H54 (cell line): ENCODE measurements at regions not wholly inside any gene's neighbourhood (a gene's known extent, or its start where the extent isn't known, plus 50 kb on each side); places are given as distances from the start of the nearest gene placed in this dataset.

Source experiments
- DNase-seq: peaks from one replicate; pipeline ENCODE4 v3.0.0; 2011; ENCODE audit warnings: low spot score, mixed read lengths; ENCODE audit not compliant: insufficient read length
- FAIRE-seq: peaks from 3 replicates; lab custom pipeline; 2011; peaks lifted over from hg19 to GRCh38; lab: Jason Lieb, UNC
- POLR2A ChIP-seq: IDR thresholded peaks from 2 replicates; pipeline ENCODE4 v1.6.1; 2011; ENCODE audit warnings: low read depth, mild to moderate bottlenecking, low read length

DNA sequence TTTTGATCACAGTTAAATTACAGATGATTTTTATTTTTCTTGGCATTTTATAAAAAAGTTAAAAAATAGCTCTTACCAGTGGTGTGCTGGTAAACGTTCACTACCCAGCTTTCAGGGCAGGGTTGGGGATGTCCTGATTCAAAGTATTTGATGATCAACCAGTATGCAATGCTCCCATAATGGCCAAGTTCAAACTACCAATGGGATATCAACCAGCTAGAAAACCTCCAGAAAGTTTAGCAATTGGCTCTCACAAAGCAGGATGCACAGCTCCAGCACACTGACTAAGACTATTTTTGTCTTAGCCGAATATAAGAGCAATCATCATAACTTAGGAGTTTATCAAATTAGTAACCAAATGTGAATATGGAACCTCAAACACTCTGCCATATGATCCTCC, 108.0 kb upstream of the PDE5A start:
- DNase-seq (no peak), FAIRE-seq (no peak)
- no peak for TF ChIP-seq POLR2A

DNA sequence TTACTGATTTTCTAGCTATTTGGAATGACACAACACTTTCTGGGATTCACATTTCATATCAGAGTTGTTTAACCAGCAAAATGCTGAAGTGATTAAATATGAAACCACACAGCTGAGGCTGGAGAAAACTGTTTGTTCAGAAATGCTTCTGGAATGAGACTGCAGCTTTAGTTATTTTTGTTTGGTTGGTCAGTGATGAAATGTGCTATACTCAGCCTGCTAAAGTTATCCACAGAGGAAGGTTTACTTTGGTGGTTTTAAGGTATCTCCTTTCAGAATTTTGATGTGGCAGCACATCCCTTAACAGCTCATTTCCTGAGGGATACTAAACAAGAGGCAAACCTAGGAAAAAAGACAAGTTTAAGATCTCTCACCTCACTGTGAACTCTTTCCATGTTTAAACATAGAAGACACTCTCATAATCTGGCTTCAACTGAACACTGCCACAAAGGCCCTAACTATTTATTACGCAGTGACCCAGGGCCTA, 106.6 kb upstream of the PDE5A start:
- no peak for TF ChIP-seq POLR2A
- peak; percentile 93 for FAIRE-seq
- DNase-seq: peak; percentile 4

DNA sequence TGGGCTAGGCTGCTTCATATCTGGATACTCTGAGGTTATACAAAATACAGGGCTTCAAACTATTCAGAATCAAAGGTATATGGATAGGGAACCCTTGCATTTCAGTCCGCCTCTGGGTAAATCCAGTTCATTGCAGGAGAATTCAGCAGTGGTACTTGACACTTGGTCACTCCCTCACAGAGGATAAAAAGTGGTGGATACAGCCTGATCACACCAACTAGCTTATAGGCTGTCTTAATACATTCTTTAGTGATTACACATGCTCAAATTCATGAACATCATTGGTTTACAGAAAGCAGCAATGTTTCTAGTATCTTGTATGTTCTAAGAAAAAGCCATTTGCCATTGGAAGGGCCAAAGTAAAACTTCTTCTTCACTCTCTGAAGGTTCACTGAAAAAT, 104.8 kb upstream of the PDE5A start:
- TF ChIP-seq POLR2A: no peak
- FAIRE-seq (no peak), DNase-seq (no peak)

DNA sequence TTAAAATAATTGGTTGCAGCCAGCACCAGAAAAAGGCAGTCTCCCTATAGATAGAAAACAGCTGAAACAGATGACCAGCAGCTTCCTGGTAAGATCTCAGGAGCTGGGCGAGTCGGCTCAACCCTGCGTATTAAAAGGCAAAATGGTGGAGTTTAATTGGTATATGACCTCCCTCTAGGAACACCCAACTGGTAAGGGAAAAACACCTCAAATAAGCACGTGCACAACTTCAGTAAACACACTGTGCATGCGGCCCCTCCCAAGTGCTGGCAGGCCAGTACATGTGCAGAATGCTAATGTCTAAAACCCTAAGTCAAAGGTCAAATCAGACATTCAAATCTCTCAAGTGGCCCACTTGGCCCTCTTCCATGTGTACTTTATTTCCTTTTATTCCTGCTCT, 103.2 kb upstream of the PDE5A start:
- no peak for TF ChIP-seq POLR2A
- no peak for FAIRE-seq
- DNase-seq: no peak

DNA sequence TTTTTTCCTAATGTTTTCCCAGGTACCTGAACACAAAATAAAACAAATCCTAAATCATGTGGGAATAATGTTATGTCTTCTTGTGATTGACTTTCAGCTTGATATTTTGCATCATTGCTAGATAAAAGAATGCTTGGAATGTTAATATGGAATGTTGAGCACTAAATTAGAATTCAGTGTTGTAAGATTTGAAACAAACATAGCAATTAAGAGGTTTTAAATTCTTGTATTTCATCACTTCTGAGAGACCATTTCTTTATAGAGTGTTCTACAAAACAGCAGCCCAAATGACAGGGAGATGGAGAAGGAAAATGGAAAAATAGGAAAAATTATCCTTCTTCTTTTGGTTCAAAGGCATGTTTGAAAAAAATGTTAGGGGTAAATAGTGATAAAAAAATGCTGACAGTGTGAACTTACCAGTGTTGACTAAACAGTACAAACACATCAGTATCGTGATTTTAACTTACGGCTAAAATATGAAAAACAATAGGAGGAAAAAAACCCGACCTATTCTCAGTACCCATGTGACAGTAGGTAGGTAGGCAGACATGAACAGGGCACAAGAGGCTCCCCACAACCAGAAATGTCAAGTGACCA, 102.6 kb upstream of the PDE5A start:
- no peak for TF ChIP-seq POLR2A
- FAIRE-seq (no peak), DNase-seq (no peak)

DNA sequence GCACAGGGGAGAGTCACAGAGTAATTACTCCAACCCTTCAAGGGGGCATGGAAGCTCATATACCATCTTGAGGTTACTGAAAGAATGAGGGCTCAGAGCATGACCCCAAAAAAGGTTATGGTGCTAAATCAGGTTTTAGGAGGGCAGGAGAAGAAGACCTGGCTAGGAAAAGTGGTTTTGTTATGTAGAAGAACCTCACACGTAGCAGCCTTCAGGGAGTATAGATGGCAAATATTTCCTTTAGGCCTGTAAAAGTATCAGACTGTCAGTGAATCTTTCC, 102.0 kb upstream of the PDE5A start:
- no peak for TF ChIP-seq POLR2A
- no peak for FAIRE-seq
- no peak for DNase-seq

DNA sequence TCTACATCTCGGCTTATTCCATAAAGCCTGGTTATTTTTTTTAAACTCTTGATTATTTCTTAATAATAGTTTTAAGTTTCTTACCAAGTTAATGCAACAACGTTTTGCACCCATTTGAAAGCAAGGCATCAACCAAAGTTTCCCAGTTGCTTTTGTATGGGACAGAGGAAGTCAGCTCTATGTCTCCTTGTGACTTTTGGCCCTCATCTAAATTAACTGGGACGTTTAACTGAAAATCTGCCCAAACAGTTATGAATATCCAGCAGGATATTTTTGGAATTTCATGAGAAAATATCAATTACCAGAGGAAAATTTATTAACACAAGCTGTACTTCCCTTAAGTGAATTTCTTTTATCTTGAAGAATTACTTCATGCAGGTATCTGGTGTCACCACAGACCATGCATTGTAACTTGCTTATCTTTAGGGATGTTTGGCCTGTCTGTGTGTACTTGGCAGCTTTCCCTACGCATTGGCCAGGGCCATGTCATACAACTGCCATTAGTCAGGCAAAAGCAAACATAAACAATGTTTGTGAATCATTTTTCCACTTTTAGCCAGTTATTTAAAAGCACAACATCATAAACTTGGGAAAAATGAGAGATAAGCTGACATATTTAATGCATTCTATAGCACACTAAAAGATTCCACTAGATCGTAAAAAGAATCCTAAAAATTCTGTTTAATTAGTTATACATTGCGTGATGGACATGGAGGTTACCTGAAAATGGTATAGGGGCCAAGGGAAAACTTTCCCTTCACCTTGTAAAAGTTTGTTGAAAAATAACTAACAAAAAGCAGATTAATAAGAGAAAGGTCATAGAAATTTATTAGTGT, 101.4 kb upstream of the PDE5A start:
- peak; percentile 93 for FAIRE-seq
- TF ChIP-seq POLR2A: no peak
- no peak for DNase-seq

DNA sequence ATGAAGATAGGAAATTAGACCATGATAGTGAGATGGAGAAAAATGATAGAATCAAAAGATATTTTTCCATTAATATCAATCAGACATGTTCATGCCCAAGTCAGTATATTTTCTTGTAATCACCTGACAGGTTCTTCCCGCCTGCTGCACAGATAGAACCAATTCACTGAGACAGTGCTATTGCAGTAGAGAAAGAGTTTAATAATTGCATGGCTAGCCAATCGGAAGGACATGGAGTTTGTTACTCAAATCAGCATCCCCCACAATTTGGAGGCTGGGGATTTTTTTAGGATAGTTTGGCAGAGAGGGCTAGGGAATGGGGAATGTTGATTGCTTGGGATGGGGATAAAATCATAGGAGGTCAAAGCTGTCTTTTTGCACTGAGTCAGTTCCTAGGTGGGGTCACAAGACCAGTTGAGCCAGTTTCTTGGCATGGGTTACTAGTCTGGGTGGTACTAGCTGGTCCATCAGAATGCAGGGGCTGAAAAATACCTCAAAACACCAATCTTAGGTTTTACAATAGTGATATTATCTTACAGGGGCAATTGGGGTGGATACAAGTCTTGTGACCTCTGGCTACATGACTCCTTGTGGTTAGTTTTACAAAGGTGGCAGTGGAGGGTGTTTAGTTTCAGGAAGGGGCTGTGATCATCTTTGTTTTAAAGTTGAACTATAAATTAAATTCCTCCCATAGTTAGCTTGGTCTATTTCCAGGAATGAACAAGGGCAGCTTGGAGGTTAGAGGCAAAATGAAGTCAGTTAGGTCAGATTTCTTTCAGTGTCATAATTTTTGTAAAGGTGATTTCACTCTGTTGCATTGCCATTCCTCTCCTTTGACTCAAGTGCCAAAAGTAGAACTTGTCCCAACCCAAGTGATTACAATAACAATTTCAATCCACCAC, 100.3 kb upstream of the PDE5A start:
- no peak for DNase-seq
- TF ChIP-seq POLR2A: no peak
- FAIRE-seq: no peak

DNA sequence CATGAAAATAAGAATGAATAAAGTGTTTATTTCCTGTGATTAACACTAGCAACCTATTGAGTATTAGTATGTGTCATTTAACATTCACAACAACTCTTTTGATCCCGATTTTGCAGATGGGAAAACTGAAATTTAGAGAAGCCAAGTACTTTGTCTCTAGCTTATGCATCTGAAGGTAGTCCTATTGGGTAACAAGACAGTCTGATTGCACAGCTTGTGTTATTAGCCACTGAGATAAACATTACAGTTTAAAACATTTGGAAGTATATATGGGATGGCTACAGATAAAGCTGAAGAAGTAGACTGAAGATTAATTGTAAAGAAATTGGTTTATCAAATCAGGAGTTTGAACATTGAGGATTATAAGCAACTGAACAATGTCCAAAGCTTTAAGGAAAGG, 99.6 kb upstream of the PDE5A start:
- FAIRE-seq (no peak), DNase-seq (no peak)
- no peak for TF ChIP-seq POLR2A

DNA sequence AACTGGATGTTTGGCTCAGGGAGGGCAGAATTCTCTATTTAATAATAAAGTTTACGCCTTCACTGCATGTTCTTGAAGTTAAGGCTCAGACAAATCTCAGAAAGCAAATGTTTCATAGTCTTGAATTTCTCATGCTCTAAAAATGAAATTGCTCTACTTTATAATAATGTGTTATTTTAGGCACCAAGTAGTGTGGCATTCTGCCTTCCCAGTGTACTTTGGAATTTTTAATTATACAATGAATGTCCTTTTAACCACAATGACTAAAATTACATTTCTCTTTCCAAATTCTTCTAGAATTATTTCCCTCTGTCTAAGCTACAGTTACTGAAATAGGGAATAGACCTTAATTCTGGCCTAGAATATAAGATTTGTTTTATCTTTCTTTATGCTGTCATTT, 97.9 kb upstream of the PDE5A start:
- FAIRE-seq (no peak), DNase-seq (no peak)
- TF ChIP-seq POLR2A: no peak

DNA sequence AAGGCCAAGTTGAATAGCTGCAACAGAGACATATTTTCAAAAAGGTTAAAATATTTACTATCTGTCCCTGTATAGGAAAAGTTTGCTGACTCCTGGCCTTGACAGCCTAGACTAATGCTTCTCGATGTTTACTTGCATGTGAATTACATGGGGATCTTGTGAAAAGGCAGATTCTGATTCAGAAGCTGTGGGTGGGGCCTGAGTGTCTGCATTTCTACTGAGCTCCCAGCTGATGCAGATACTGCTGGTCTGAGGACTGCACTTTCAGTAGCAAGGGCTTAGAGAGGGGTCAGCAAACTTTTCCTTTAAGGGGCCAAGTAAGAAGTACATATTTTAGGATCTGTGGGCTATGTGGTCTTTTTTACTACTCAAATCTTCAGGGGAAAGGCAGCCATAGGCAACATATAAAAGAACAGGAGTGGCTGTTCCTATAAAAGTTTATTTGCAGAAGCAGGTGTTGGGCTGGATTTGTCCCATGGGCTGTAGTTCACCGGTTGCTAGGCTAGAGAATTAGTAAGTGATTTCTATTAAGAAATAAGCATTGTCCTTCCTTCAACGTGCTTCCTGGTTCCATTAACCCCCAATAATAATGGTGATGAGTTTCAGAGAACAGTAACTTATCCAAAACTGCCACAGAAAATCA, 97.2 kb upstream of the PDE5A start:
- FAIRE-seq (no peak), DNase-seq (no peak)
- no peak for TF ChIP-seq POLR2A

DNA sequence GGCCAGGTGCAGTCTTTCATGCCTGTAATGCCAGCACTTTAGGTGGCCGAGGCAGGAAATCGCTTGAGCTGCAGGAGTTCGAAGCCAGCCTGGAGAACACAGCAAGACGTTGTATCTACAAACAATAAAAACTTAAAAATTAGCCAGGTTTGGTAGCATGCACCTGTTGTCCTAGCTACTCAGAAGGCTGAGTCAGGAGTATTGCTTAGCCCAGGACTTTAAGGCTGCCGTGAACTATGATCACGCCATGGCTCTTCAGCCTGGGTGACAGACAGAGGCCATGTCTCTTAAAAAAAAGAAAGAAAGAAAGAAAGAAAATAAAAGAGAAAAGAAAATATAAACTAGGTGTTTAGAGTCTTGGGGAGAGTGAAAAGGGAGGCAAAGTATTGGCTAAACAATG, 96.4 kb upstream of the PDE5A start:
- FAIRE-seq: no peak
- DNase-seq: no peak
- no peak for TF ChIP-seq POLR2A

DNA sequence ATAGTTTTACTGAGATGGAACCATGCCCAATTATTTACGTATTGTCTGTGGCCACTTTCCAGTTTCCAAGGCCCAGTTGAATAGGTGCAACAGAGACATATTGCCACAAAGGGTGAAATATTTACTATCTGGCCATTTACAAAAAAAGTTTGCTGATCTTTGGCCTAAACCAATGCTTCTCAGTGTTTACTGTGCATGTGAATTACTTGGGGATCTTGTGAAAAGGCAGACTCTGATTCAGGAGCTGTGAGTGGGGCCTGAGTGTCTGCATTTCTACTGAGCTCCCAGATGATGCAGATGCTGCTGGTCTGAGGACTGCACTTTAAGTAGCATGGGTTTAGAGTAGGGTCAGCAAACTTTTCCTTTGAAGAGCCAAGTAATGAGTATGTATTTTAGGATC, 94.1 kb upstream of the PDE5A start:
- TF ChIP-seq POLR2A: no peak
- DNase-seq (no peak), FAIRE-seq (no peak)

DNA sequence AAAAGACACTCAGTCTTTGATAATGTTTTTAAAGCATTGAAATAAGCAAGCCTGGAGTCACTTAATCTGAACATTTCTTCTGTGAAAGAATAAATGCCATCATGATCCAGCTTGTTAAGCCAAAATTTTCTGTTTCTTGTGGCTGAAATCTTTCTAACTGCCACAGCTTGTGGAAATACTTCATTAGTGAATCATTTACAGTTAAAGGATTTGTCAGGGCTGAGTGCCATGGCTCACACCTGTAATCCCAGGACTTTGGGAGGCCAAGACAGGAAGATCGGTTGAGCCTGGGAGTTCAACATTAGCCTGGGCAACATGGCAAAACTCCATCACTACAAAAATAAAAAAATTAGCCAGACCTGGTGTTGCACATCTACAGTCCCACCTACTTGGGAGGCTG, 93.3 kb upstream of the PDE5A start:
- no peak for TF ChIP-seq POLR2A
- FAIRE-seq (no peak), DNase-seq (no peak)
